Hepatocyte (in vitro differentiated cells): ENCODE measurements at regions not wholly inside any gene's neighbourhood (a gene's known extent, or its start where the extent isn't known, plus 50 kb on each side); places are given as distances from the start of the nearest gene placed in this dataset.
"Not testable (repeated sequence)": the region's sequence is repeated elsewhere in the genome, so short reads cannot be mapped to it uniquely, and the experiment has no call there.

Experiments used
- DNase-seq: peaks from one replicate; pipeline ENCODE4 v3.0.0-alpha.2; 2016; ENCODE audit warnings: low spot score
- H2AFZ ChIP-seq: fragments of 200-600 bp; sonication (generic); 2 replicates; pipeline ENCODE4 v1.6.0; 2016; ENCODE audit warnings: antibody characterized with exemption, mild to moderate bottlenecking
- H3K27ac ChIP-seq: fragments of 200-600 bp; sonication (generic); 2 replicates; pipeline ENCODE4 v1.5.1; 2016; ENCODE audit warnings: mild to moderate bottlenecking
- H3K27me3 ChIP-seq: fragments of 200-600 bp; sonication (generic); 2 replicates; pipeline ENCODE4 v1.6.1; 2016
- H3K36me3 ChIP-seq: fragments of 200-600 bp; sonication (generic); replicated peaks from 2 replicates; pipeline ENCODE4 v1.5.1; 2016; ENCODE audit warnings: low read depth; ENCODE audit not compliant: insufficient read depth
- H3K4me1 ChIP-seq: fragments of 200-600 bp; sonication (generic); 2 replicates; pipeline ENCODE4 v1.5.1; 2016; ENCODE audit warnings: mild to moderate bottlenecking, moderate library complexity; ENCODE audit not compliant: insufficient read depth
- H3K4me2 ChIP-seq: fragments of 200-600 bp; sonication (generic); 2 replicates; pipeline ENCODE4 v1.6.0; 2016
- H3K4me3 ChIP-seq: fragments of 200-600 bp; sonication (generic); 2 replicates; pipeline ENCODE4 v1.5.1; 2016; ENCODE audit warnings: mild to moderate bottlenecking
- H3K79me2 ChIP-seq: fragments of 200-600 bp; sonication (generic); 2 replicates; pipeline ENCODE4 v1.6.0; 2017; ENCODE audit warnings: mild to moderate bottlenecking
- H3K9me2 ChIP-seq: fragments of 200-600 bp; sonication (generic); replicated peaks from 2 replicates; pipeline ENCODE4 v1.6.0; 2017; ENCODE audit warnings: mild to moderate bottlenecking; ENCODE audit not compliant: insufficient read depth
- H3K9me3 ChIP-seq: fragments of 200-600 bp; sonication (generic); 2 replicates; pipeline ENCODE4 v1.5.1; 2016; ENCODE audit warnings: low read depth, mild to moderate bottlenecking
- H4K20me1 ChIP-seq: fragments of 200-600 bp; sonication (generic); 2 replicates; pipeline ENCODE4 v1.6.0; 2016; ENCODE audit warnings: mild to moderate bottlenecking; ENCODE audit not compliant: insufficient read depth, poor library complexity, severe bottlenecking
- CTCF ChIP-seq: fragments of 200-600 bp; sonication (generic); IDR thresholded peaks from 2 replicates; pipeline ENCODE4 v1.5.1; 2016; ENCODE audit warnings: antibody characterized with exemption, mild to moderate bottlenecking; ENCODE audit not compliant: poor library complexity
- EZH2 ChIP-seq: fragments of 200-600 bp; sonication (generic); IDR thresholded peaks from 2 replicates; pipeline ENCODE4 v1.6.1; 2016; ENCODE audit warnings: antibody characterized with exemption, mild to moderate bottlenecking, borderline replicate concordance
- EZH2phosphoT487 ChIP-seq: fragments of 200-600 bp; sonication (generic); IDR thresholded peaks from one replicate; pipeline ENCODE4 v1.6.1; 2018; ENCODE audit warnings: antibody characterized with exemption, mild to moderate bottlenecking, low read depth, moderate library complexity; ENCODE audit not compliant: unreplicated experiment, severe bottlenecking
- WGBS: methylation state at CpG from one replicate; pipeline ENCODE4 v1.1.6; 2016; ENCODE audit warnings: low lambda C conversion rate; ENCODE audit errors: missing lambda C conversion rate; 5-methylcytosine and 5-hydroxymethylcytosine counted together

GRCh38 chr4:186392017-186392416, 126.0 kb downstream of the F11 start:
- H3K27me3 ChIP-seq = no peaks in the 10 kb centered on the region
- TF ChIP-seq EZH2phosphoT487 (no peak), CTCF (no peak), EZH2 (no peak)
- H3K36me3 ChIP-seq = no peaks in the 10 kb centered on the region
- H3K4me1 ChIP-seq = no peaks in the 10 kb centered on the region
- no peak overlapping the region for H3K4me2 ChIP-seq
- H3K79me2 ChIP-seq = no peaks in the 10 kb centered on the region
- H4K20me1 ChIP-seq = no peaks in the 10 kb centered on the region
- 89% methylated on average over 10 of the region's 10 CpGs for WGBS
- H3K4me3 ChIP-seq = no peak overlapping the region
- H2AFZ ChIP-seq = no peak overlapping the region
- no peaks in the 10 kb centered on the region for H3K9me2 ChIP-seq
- no peaks in the 10 kb centered on the region for H3K9me3 ChIP-seq
- no peak for DNase-seq
- H3K27ac ChIP-seq = no peak overlapping the region

- H3K4me1 ChIP-seq, H2AFZ ChIP-seq, H4K20me1 ChIP-seq, H3K9me3 ChIP-seq, H3K36me3 ChIP-seq, H3K4me3 ChIP-seq, H3K27me3 ChIP-seq, H3K79me2 ChIP-seq, DNase-seq, H3K27ac ChIP-seq, H3K9me2 ChIP-seq, H3K4me2 ChIP-seq: not testable (repeated sequence)
- WGBS = 58% methylated on average over 1 of the region's 1 CpG
Measured at GRCh38 chr4:186384328-186384727, 118.3 kb downstream of the F11 start.

GRCh38 chr4:186368281-186368680, 102.3 kb downstream of the F11 start:
- DNase-seq = no peak
- H3K79me2 ChIP-seq = no peaks in the 10 kb centered on the region
- H4K20me1 ChIP-seq = no peaks in the 10 kb centered on the region
- no peak overlapping the region for H3K27ac ChIP-seq
- TF ChIP-seq CTCF = no peak
- no peak for TF ChIP-seq EZH2phosphoT487
- no peak for TF ChIP-seq EZH2
- WGBS = 89% methylated on average over 4 of the region's 4 CpGs
- H3K9me2 ChIP-seq = no peaks in the 10 kb centered on the region
- no peak overlapping the region for H3K4me3 ChIP-seq
- no peak overlapping the region for H3K4me2 ChIP-seq
- H3K9me3 ChIP-seq = no peaks in the 10 kb centered on the region
- no peaks in the 10 kb centered on the region for H3K4me1 ChIP-seq
- no peak overlapping the region for H2AFZ ChIP-seq
- H3K36me3 ChIP-seq = no peaks in the 10 kb centered on the region
- H3K27me3 ChIP-seq = no peaks in the 10 kb centered on the region

GRCh38 chr4:186366326-186366725, 100.3 kb downstream of the F11 start:
- H3K27ac ChIP-seq = no peak overlapping the region
- H3K36me3 ChIP-seq = no peaks in the 10 kb centered on the region
- H3K9me3 ChIP-seq = no peaks in the 10 kb centered on the region
- no peaks in the 10 kb centered on the region for H3K79me2 ChIP-seq
- 93% methylated on average over 5 of the region's 5 CpGs for WGBS
- no peak for DNase-seq
- no peak overlapping the region for H3K4me3 ChIP-seq
- no peaks in the 10 kb centered on the region for H3K4me1 ChIP-seq
- no peaks in the 10 kb centered on the region for H3K27me3 ChIP-seq
- H2AFZ ChIP-seq = no peak overlapping the region
- no peaks in the 10 kb centered on the region for H4K20me1 ChIP-seq
- no peak overlapping the region for H3K4me2 ChIP-seq
- TF ChIP-seq EZH2phosphoT487 (no peak), EZH2 (no peak), CTCF (no peak)
- no peaks in the 10 kb centered on the region for H3K9me2 ChIP-seq

GRCh38 chr4:186363038-186363437, 97.0 kb downstream of the F11 start:
- not testable (repeated sequence) for DNase-seq, H2AFZ ChIP-seq, H3K79me2 ChIP-seq

More at GRCh38 chr4:186363038-186363437, 97.0 kb downstream of the F11 start:
- H3K4me3 ChIP-seq, H3K9me3 ChIP-seq, H3K4me2 ChIP-seq, H3K9me2 ChIP-seq, H3K27me3 ChIP-seq, H4K20me1 ChIP-seq, H3K4me1 ChIP-seq, H3K27ac ChIP-seq, H3K36me3 ChIP-seq: not testable (repeated sequence)
- 94% methylated on average over 6 of the region's 6 CpGs for WGBS
